Gastrocnemius medialis (tissue), 4 donors: ENCODE measurements at regions not wholly inside any gene's neighbourhood (a gene's known extent, or its start where the extent isn't known, plus 50 kb on each side); places are given as distances from the start of the nearest gene placed in this dataset.
"Not testable (repeated sequence)": the region's sequence is repeated elsewhere in the genome, so short reads cannot be mapped to it uniquely, and the experiment has no call there.

ENCODE experiments used
- POLR2A ChIP-seq, 2 donors: fragments of 450-650 bp; IDR thresholded peaks; one replicate each; pipeline ENCODE4 v1.6.1; 2017; ENCODE audit warnings: antibody characterized with exemption in 2 of 2, mild to moderate bottlenecking in 2 of 2, moderate library complexity in 2 of 2
- TF ChIP-seq, protein P1 (sequence below), 5 experiments: fragments of 450-650 bp in 3 of 5; fragments of 200-600 bp in 2 of 5; sonication (generic) in 2 of 5; IDR thresholded peaks in 4 of 5; conservative IDR thresholded peaks in 1 of 5; 1 replicate in 4 of 5; 2 replicates in 1 of 5; pipeline ENCODE4 v1.5.1; 2016 to 2019; ENCODE audit warnings: antibody characterized with exemption in 5 of 5, mild to moderate bottlenecking in 3 of 5, moderate library complexity in 3 of 5

DNA sequence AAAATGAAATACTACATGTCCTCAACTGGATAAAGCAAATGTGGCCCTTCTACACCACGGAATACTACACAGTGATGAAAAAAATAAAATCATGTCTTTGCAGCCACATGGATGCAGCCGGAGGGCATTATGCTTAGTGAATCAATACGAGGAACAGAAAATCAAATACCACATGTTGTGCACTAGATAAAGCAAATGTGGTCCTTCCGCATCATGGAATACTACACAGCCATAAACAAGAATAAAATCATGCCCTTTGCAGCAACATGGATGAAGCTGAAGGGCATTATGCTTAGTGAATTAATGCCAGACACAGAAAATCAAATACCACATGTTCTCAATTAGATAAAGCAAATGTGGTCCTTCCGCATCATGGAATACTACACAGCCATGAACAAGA is 204.4 kb downstream of the GOLGA6L6 start:
- TF ChIP-seq, protein P1, sequence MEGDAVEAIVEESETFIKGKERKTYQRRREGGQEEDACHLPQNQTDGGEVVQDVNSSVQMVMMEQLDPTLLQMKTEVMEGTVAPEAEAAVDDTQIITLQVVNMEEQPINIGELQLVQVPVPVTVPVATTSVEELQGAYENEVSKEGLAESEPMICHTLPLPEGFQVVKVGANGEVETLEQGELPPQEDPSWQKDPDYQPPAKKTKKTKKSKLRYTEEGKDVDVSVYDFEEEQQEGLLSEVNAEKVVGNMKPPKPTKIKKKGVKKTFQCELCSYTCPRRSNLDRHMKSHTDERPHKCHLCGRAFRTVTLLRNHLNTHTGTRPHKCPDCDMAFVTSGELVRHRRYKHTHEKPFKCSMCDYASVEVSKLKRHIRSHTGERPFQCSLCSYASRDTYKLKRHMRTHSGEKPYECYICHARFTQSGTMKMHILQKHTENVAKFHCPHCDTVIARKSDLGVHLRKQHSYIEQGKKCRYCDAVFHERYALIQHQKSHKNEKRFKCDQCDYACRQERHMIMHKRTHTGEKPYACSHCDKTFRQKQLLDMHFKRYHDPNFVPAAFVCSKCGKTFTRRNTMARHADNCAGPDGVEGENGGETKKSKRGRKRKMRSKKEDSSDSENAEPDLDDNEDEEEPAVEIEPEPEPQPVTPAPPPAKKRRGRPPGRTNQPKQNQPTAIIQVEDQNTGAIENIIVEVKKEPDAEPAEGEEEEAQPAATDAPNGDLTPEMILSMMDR (IDR thresholded peaks at IDR 0.05 in 4 of 5, conservative IDR thresholded peaks at IDR 0.05 in 1 of 5) = not testable (repeated sequence)
- TF ChIP-seq POLR2A (IDR thresholded peaks at IDR 0.05) = not testable (repeated sequence)
